Urinary bladder (tissue), 4 donors: ENCODE measurements at regions not wholly inside any gene's neighbourhood (a gene's known extent, or its start where the extent isn't known, plus 50 kb on each side); places are given as distances from the start of the nearest gene placed in this dataset. TPM values are rescaled to one million over a fixed set of nuclear protein-coding genes. Genes with fewer than 3 reads are reported as not detected.

Experiments
- DNase-seq: peaks from one replicate; pipeline ENCODE4 v3.0.0-alpha.2; 2015; ENCODE audit errors: extremely low spot score
- H3K27ac ChIP-seq: one replicate; pipeline ENCODE4 v1.5.1; 2013; ENCODE audit warnings: low read depth, mild to moderate bottlenecking, moderate library complexity
- H3K36me3 ChIP-seq: one replicate; pipeline ENCODE4 v1.6.1; 2013; ENCODE audit warnings: mild to moderate bottlenecking, moderate library complexity; ENCODE audit not compliant: insufficient read depth
- H3K4me1 ChIP-seq: one replicate; pipeline ENCODE4 v1.6.1; 2013; ENCODE audit warnings: mild to moderate bottlenecking, moderate library complexity; ENCODE audit not compliant: insufficient read depth
- H3K4me3 ChIP-seq: one replicate; pipeline ENCODE4 v1.5.1; 2013; ENCODE audit warnings: low read depth, low read length
- WGBS: extraction: QIAGEN DNeasy Blood & Tissue Kit; methylation state at CpG from one replicate; pipeline ENCODE4 v1.1.7; 2013; 5-methylcytosine and 5-hydroxymethylcytosine counted together
- small RNA-seq: library from RNA; depleted of rRNA; stranded (forward); fragments of <200 nt; gene quantifications from one replicate; pipeline ENCODE3, GENCODE V24; 2014
- donor health status: healthy with polysubstance abuse.
- donor health status: healthy.

GRCh38 chr12:124370851-124371250 lies 76.0 kb downstream of the RFLNA start:
- 86% methylated on average over 7 of the region's 7 CpGs for WGBS
- Histone ChIP-seq H3K4me3 (no peak overlapping the region), H3K36me3 (peaks cover 3% of the 10 kb centered on the region), H3K4me1 (no peaks in the 10 kb centered on the region), H3K27ac (peak overlapping the region; percentile 19)
- no peak for DNase-seq

- no peak overlapping the region for H3K4me3 ChIP-seq
- 85% methylated on average over 7 of the region's 7 CpGs for WGBS
- H3K4me1 ChIP-seq, result no peaks in the 10 kb centered on the region
- H3K36me3 ChIP-seq, result peaks cover 3% of the 10 kb centered on the region
- peak overlapping the region; percentile 19 for H3K27ac ChIP-seq
- DNase-seq, result no peak
Measured at GRCh38 chr12:124370384-124370783, 75.5 kb downstream of the RFLNA start.

DNA sequence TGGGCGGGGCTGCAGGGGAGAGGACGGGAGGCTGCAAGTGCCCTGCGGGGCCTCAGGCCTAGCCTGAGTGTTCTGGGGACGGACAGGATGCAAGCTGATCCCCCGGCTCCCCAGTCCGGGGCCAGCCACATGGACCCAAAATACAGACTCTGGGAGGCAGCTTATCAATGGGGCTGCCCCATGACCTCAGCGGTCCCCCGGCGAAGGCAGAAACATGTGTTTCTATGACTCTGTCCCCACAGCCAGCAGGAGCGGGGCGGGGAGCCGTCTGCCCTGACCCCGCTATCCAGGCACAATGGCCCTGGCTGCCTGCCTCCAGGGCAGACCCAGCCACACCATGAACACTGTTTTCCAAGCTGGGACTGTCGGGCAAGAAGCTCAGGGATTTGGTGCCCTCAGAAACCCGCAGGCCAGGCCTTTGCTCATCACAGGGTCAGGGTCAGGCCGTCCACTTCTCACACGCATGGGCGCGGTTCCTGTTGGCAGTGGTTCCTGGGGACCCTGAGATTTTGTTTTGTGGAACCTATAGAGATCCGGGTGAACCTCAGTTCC lies 75.0 kb downstream of the RFLNA start:
- H3K36me3 ChIP-seq, result peaks cover 3% of the 10 kb centered on the region
- H3K27ac ChIP-seq, result peak overlapping the region; percentile 19
- 34% methylated on average over 20 of the region's 20 CpGs for WGBS
- no peak overlapping the region for H3K4me3 ChIP-seq
- no peak for DNase-seq
- H3K4me1 ChIP-seq, result no peaks in the 10 kb centered on the region

GRCh38 chr12:124369055-124369826 lies 74.3 kb downstream of the RFLNA start:
- peak; percentile 63 for DNase-seq

GRCh38 chr12:124368421-124369032 lies 73.6 kb downstream of the RFLNA start:
- Histone ChIP-seq H3K4me1 (no peaks in the 10 kb centered on the region), H3K36me3 (peaks cover 4% of the 10 kb centered on the region), H3K4me3 (no peak overlapping the region), H3K27ac (peak overlapping the region; percentile 80)
- DNase-seq, result no peak
- WGBS, result 93% methylated on average over 10 of the region's 10 CpGs

More at GRCh38 chr12:124369055-124369826, 74.3 kb downstream of the RFLNA start:
- Histone ChIP-seq H3K27ac (peak overlapping the region; percentile 80), H3K4me3 (no peak overlapping the region), H3K36me3 (peaks cover 3% of the 10 kb centered on the region), H3K4me1 (no peaks in the 10 kb centered on the region)
- WGBS, result 20% methylated on average over 38 of the region's 38 CpGs

- no peaks in the 10 kb centered on the region for H3K4me1 ChIP-seq
- WGBS, result 88% methylated on average over 23 of the region's 23 CpGs
- H3K4me3 ChIP-seq, result no peak overlapping the region
Measured at GRCh38 chr12:124365726-124366430, 71.0 kb downstream of the RFLNA start.

More at GRCh38 chr12:124365726-124366430, 71.0 kb downstream of the RFLNA start:
- DNase-seq, result no peak
- peaks cover 3% of the 10 kb centered on the region for H3K36me3 ChIP-seq
- H3K27ac ChIP-seq, result no peak overlapping the region

Small RNA genes in the stretch of these regions (small RNA-seq; reads per million reads assigned to genes)
- not detected for gene AC073916.1
